ENCODE measurements at regions not wholly inside any gene's neighbourhood (a gene's known extent, or its start where the extent isn't known, plus 50 kb on each side); places are given as distances from the start of the nearest gene placed in this dataset.
"Not testable (repeated sequence)": the region's sequence is repeated elsewhere in the genome, so short reads cannot be mapped to it uniquely, and the experiment has no call there.

DNA sequence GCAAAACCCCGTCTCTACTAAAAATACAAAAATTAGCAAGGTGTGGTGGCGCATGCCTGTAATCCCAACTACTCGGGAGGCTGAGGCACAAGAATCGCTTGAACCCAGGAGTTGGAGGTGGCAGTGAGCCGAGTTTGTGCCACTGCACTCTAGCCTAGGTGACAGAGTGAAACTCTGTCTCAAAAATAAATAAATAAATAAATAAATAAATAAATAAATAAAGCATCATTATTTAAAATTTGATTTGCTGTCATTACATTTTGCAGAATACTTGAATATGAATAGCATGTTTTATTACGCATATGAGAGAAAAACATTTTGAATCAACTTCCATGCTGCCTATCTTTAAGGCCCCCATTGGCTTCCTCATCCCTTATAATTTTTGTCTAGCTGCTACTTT lies 53.4 kb upstream of the MED14 start:
- DNase-seq = not testable (repeated sequence)

DNA sequence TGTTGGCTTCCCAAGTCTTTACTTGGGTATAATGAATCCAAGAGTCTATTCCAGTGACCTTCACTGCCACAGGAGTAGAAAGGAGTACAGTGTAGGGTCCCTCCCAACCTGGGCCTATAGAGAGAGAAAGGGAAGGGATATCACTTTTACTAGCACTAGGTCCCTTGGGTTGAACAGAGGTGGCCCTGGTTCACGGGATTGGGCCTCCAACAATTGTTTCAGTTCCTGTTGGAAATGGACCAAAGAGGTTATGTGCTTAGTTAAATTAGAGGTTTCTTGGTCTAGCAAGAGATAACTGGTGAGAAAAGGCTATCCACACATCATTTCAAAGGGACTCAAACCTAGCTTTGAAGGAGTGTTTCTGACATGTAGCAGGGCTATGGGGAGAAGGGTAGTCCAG lies 57.1 kb upstream of the MED14 start:
- DNase-seq = no peak

DNA sequence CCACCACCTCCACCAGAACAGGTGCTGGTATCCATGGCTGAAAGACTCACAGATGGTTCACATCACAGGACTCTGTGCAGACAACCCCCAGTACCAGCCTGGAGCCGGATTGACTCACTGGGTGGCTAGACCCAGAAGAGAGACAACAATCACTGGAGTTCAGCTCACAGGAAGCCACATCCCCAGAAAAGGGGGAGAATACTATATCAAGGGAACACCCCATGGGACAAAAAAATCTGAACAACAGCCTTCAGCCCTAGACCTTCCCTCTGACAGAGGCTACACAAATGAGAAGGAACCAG lies 59.4 kb upstream of the MED14 start:
- not testable (repeated sequence) for DNase-seq

GRCh38 chrX:40799745-40800144 lies 64.4 kb upstream of the MED14 start:
- not testable (repeated sequence) for DNase-seq

- DNase-seq = no peak
These were observed 70.1 kb upstream of the MED14 start for GRCh38 chrX:40805404-40805803.

DNA sequence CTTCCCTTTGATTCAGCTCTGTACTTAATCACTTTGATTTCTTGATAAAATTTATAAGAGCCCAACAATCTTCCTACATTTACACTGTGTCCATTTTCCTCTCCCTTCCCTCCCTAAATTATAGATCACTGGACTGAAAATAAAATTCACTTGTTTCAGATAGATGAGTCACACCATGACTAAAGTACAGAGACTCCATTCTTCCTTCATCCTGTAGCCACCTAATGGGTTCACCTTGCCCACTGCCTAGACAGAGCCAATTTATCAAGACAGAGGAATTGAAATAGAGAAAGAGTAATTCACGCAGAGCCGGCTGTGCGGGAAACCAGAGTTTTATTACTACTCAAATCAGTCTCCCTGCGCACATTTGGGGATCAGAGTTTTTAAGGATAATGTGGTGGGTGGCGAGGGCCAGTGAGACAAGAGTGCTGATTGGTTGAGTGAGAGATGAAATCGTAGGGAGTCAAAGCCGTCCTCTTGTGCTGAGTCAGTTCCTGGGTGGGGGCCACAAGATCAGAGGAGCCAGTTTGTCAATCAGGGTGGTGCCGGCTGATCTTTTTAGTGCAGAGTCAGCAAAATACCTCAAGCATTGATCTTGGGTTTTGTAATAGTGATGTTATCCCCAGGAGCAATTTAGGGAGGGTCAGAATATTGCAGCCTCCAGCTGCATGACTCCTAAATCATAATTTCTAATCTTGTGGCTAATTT lies 71.3 kb upstream of the MED14 start:
- DNase-seq = no peak

DNA sequence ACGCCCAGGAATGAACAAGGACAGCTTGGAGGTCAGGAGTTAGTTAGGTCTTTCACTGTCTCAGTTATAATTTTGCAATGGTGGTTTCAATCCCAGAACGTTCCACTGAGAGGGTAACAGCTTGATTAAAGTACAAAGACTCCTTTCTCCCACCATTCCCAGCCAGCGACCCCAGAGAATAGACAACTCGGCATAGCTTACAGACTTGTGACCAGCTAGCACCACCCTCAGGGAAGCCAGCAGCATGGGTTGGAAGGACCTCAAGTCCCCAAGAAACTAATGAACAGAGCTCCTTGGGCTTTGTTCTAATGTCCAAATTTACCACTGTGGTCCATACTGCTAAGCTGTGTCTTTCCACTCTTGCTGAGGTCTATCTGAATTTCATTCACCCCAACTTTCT lies 72.0 kb upstream of the MED14 start:
- no peak for DNase-seq

DNA sequence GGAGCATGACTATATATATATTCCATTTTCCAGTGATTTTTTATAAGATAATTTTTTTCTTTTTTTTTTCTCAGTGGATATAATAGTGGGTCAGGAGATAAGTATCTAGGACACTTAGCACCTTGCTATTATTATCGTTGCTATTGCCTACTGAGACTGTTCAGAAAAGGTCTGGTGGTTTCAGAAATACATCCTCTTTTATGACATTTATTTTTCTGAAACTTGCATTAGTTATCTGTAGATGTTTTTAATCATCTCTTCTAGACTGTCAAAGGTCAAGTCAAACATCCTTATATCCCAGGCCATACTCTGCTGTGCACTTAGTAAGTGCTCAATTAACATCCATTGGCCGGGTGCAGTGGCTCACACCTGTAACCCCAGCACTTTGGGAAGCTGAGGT lies 72.9 kb upstream of the MED14 start:
- no peak for DNase-seq

- DNase-seq = no peak
These were observed 73.9 kb upstream of the MED14 start for GRCh38 chrX:40809210-40809609.

- DNase-seq = not testable (repeated sequence)
These were observed 79.7 kb upstream of the MED14 start for GRCh38 chrX:40815045-40815444.

DNA sequence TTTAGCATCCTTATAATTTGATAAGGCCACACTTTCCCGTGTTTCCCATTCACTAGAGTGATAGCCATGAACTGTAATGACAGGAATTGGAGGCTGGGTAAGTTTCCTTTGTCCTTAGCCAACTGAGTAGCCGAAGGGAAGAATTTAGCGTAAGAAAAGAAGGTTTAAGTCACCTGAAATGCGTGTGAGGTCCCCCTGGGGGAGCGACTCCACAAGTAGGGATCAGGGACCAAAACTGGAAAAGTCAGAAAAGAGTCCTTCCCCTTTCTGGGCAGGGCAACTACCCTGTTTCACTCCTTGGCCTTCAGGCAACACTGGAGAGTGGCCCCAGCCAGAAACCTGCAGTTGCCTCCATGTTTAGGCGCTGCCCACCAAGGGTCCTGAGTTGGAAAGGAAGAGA lies 81.6 kb upstream of the MED14 start:
- DNase-seq = no peak

DNA sequence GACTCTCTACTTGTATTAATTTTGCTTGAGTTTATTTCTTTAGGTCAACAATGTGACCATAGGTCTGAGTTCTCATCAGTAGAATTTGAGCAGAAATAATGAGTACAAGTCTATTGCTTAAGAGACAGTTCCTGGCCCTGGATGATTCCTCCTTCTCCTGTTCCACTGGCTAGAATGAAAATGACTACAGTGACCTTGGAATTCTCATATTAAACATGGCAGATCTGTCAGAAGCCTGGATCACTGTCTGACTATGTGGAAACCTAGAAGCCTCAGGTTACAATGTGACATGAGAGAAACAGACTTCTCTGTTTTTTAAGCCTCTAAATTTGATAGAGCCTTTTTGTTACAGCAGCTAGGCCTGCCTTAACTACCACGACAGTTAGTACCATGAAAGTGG lies 82.9 kb upstream of the MED14 start:
- no peak for DNase-seq

DNA sequence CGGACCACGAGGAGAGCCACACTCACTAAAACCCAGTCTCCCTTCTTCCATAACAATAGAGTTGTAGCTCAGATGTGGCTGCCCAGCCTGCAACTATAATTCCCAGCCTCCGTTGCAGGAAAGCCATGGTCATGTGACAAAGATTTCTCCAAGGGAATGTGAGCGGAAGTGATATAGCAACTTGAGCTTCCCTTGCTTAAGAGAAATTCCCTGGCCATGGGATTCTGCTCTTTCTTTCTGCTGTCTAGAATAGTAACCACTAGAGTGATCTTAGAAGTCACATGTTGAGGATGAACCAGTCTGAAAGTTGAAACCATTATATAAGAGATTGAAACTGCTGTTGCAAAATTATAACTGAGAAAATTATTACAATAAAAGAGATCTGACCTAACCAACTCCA lies 86.4 kb upstream of the MED14 start:
- DNase-seq = no peak

DNA sequence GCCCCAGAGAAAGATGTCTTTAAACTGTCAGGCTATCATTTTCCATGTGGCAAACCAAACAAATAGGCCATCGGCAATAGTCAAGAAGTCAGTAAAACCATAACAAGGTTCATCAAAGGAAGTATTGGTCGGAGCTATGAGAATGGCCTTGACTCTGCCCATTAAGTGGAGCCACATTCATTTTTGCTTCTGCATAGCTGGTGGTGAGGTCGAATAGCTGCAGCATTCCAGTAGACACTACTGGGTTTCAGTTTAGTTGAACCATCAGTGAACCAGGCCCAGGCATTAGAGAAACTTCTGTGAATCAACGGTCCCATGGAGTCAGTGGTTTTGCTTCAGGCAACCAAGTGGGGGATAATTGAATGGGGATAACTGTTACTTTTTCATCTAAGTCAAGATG lies 92.0 kb upstream of the MED14 start:
- DNase-seq = no peak

- DNase-seq = no peak
These were observed 96.4 kb upstream of the MED14 start for GRCh38 chrX:40831750-40832149.

DNA sequence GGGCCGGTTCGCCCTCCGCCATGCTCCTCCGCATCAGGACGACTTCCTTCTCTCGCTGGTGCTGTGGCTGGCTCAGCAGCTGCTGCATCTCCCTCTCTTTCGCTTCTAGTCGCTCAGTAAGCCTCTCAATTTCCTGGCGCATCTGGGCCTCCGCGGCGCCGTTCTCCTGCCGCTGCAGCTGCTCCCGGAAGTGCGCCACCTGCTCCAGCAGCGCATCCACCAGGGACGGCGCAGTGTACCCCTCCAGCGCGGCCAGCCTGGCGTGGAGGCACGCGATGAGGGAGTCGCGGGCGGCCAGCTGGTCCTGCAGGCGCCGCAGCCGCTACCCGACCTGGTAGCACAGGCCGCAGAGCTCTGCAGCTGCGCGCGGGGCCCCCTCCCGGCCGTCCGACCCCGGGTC lies 97.4 kb upstream of the MED14 start:
- no peak for DNase-seq

- no peak for DNase-seq
These were observed 98.9 kb upstream of the MED14 start for GRCh38 chrX:40834225-40834624.

DNA sequence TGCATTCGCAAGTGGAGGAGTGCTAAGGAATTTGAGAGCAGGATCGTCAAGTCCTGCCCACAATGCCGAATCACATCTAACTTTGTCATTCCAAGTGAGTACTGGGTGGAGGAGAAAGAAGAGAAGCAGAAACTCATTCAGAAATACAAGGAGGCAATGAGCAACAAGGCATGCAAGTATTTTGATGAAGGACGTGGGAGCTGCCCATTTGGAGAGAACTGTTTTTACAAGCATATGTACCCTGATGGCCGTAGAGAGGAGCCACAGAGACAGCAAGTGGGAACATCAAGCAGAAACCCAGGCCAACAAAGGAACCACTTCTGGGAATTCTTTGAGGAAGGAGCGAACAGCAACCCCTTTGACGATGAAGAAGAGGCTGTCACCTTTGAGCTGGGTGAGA lies 100.2 kb upstream of the MED14 start:
- DNase-seq = no peak

- DNase-seq = no peak
These were observed 108.3 kb upstream of the MED14 start for GRCh38 chrX:40843643-40844042.

DNA sequence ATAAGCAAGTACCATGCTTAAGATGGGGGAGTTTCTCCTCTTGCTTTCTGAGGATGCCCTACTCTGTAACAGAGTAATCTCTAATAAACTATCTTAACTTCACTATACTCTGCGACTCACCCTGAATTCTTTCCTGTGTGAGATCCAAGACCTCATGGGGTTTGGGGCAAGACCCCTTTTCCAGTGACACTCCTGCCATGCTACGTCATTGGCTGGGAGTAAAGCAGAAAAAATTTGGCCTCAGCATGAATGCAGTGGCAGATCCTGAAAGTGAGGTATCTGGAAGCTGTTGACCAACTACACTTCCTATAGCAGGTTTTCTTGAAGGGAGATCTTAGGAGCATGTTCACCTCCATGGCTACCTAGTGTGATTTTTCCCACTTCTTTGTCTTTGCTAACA lies 109.1 kb upstream of the MED14 start:
- DNase-seq = no peak

DNA sequence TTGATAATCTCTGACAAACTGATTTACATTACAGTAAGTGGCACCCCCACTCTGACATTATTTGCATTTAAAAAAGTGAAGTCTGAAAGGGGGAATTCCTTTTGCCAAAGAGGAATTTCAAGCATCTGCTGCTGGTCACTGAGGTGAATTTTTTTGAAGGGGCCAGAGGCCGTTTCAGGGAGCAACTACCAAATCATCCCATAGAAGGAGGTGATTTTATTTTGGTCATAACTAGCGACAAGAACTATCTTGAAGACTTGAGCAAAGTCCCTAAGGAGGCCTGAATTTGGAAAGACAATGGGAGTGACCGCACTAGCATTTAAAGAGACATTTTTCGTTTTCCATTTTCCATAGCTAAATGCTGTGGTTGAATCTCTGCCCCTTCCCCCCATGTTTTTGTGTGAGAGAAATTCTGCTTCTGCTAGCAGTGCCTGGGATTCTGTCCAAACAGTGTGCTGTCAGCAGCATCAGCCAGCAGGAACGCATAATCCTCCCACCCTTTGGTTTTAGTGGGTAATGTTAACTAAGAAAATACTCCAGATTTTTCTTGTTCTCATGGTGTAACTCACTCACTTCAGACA lies 110.1 kb upstream of the MED14 start:
- no peak for DNase-seq

GRCh38 chrX:40849906-40850823 lies 114.8 kb upstream of the MED14 start:
- DNase-seq = no peak

- no peak for DNase-seq
These were observed 117.2 kb upstream of the MED14 start for GRCh38 chrX:40852586-40852985.
